NT2/D1 (cell line): ENCODE measurements at regions not wholly inside any gene's neighbourhood (a gene's known extent, or its start where the extent isn't known, plus 50 kb on each side); places are given as distances from the start of the nearest gene placed in this dataset.

Source experiments
- SUZ12 ChIP-seq: IDR thresholded peaks from 2 replicates; pipeline ENCODE4 v1.6.1; 2011; ENCODE audit not compliant: insufficient read length, insufficient read depth; ENCODE audit errors: extremely low read depth
- YY1 ChIP-seq: IDR thresholded peaks from 2 replicates; pipeline ENCODE4 v1.6.1; 2011; ENCODE audit not compliant: insufficient read length, insufficient read depth

- TF ChIP-seq SUZ12 (no peak), YY1 (no peak)
Observed at GRCh38 chr20:17825960-17826843, 126.4 kb downstream of the BANF2 start.
